K562 (cell line): ENCODE measurements at regions not wholly inside any gene's neighbourhood (a gene's known extent, or its start where the extent isn't known, plus 50 kb on each side); places are given as distances from the start of the nearest gene placed in this dataset.

Source experiments
- ATAC-seq: fragments of 200-7000 bp; cut with Tn5 transposase; 3 replicates; pipeline ENCODE4 v1.9.1; 2020; ENCODE audit warnings: moderate library complexity
- BruUV-seq: library from RNA; stranded (reverse); fragments of 400-500 nt; replicated peaks from 2 replicates; lab custom pipeline; 2021; lab: Mats Ljungman, UMichigan
- CTCF ChIA-PET: fragments of 300-600 bp; formaldehyde crosslinking; extraction: SDS; loops from one replicate; lab custom pipeline; 2021; ENCODE audit warnings: low intra/inter-chr PET ratio; lab: Yijun Ruan, JAX
- POLR2A ChIA-PET: fragments of 300-600, 350-650 bp; sonication (Branson Sonifier 250); formaldehyde crosslinking; extraction: SDS; loops from one replicate; lab custom pipeline; 2021; ENCODE audit warnings: antibody characterized with exemption, inconsistent platforms; lab: Yijun Ruan, JAX
- DNase-seq, 4 experiments: peaks; one replicate each; pipeline versions ENCODE4 v3.0.0 to v3.0.0-alpha.2; 2011 to 2018; ENCODE audit warnings: low spot score in 3 of 4, mixed read lengths in 3 of 4; ENCODE audit errors: extremely low read depth in 1 of 4
- FAIRE-seq: peaks from 2 replicates; lab custom pipeline; 2011; peaks lifted over from hg19 to GRCh38; lab: Jason Lieb, UNC
- H2AFZ ChIP-seq: 2 replicates; pipeline ENCODE4 v1.6.0; 2011; ENCODE audit warnings: low read depth, low read length, control low read depth, inconsistent platforms
- H3K27ac ChIP-seq: fragments of 200-600 bp; 3 replicates; pipeline ENCODE4 v1.8.0; 2011; ENCODE audit warnings: low read depth, mild to moderate bottlenecking, control low read depth, inconsistent platforms, low read length, moderate library complexity, mixed read lengths; ENCODE audit errors: extremely low read depth
- H3K27me3 ChIP-seq, 2 experiments: fragments of 300-600 bp in 1 of 2; 2 replicates in 1 of 2; 3 replicates in 1 of 2; pipeline versions ENCODE4 v1.6.0 to v1.8.0; 2011; ENCODE audit warnings: inconsistent platforms in 2 of 2, low read length in 2 of 2, mild to moderate bottlenecking in 1 of 2, mixed read lengths in 1 of 2, moderate library complexity in 1 of 2; ENCODE audit not compliant: control insufficient read depth in 2 of 2, insufficient read depth in 2 of 2
- H3K36me3 ChIP-seq: fragments of 300-600 bp; 3 replicates; pipeline ENCODE4 v1.8.0; 2011; ENCODE audit warnings: mild to moderate bottlenecking, low read length, inconsistent platforms; ENCODE audit not compliant: control insufficient read depth, insufficient read depth
- H3K4me1 ChIP-seq, 2 experiments: fragments of 200-600 bp in 1 of 2; replicated peaks in 1 of 2; 2 replicates in 1 of 2; 3 replicates in 1 of 2; pipeline versions ENCODE4 v1.5.1 to v1.8.0; 2011; ENCODE audit warnings: inconsistent platforms in 2 of 2, low read length in 2 of 2, mild to moderate bottlenecking in 1 of 2, mixed read lengths in 1 of 2, moderate library complexity in 1 of 2; ENCODE audit not compliant: control insufficient read depth in 2 of 2, insufficient read depth in 2 of 2
- H3K4me2 ChIP-seq: 2 replicates; pipeline ENCODE4 v1.6.1; 2011; ENCODE audit warnings: low read length, control low read depth, inconsistent platforms, mixed read lengths; ENCODE audit not compliant: insufficient read depth
- H3K4me3 ChIP-seq: fragments of 200-600 bp; sonication (generic), shearing (Covaris generic); 2 replicates; pipeline ENCODE4 v1.5.1; 2016; ENCODE audit warnings: control low read depth, inconsistent platforms
- H3K79me2 ChIP-seq: fragments of 200-600 bp; 3 replicates; pipeline ENCODE4 v1.8.0; 2011; ENCODE audit warnings: low read length, inconsistent platforms; ENCODE audit not compliant: control insufficient read depth, insufficient read depth
- H3K9ac ChIP-seq, 2 experiments: 2 replicates each; pipeline versions ENCODE4 v1.6.0 to v1.6.1; 2011; ENCODE audit warnings: low read depth in 2 of 2, low read length in 2 of 2, control low read depth in 1 of 2, inconsistent platforms in 1 of 2, mild to moderate bottlenecking in 1 of 2, mixed read lengths in 1 of 2; ENCODE audit not compliant: insufficient read depth in 1 of 2
- H3K9me1 ChIP-seq: one replicate; pipeline ENCODE4 v1.6.0; 2011; ENCODE audit warnings: inconsistent platforms, mild to moderate bottlenecking, low read length, moderate library complexity; ENCODE audit not compliant: control insufficient read depth, insufficient read depth
- H3K9me3 ChIP-seq: replicated peaks from 2 replicates; pipeline ENCODE4 v1.5.1; 2011; ENCODE audit warnings: low read depth, low read length, inconsistent platforms; ENCODE audit not compliant: control insufficient read depth, insufficient read depth
- H4K20me1 ChIP-seq: replicated peaks from 2 replicates; pipeline ENCODE4 v1.6.1; 2011; ENCODE audit warnings: low read length, inconsistent platforms, mixed read lengths; ENCODE audit not compliant: control insufficient read depth, insufficient read depth
- C11orf30 ChIP-seq: fragments of 450-650 bp; IDR thresholded peaks from 2 replicates; pipeline ENCODE4 v1.6.1; 2016; ENCODE audit warnings: low read depth, mild to moderate bottlenecking
- CREB3 ChIP-seq: fragments of 450-650 bp; conservative IDR thresholded peaks from 2 replicates; pipeline ENCODE4 v1.6.1; 2016; ENCODE audit warnings: missing genetic modification characterization, low read depth, mild to moderate bottlenecking, missing compliant biosample characterization, moderate library complexity
- ETV6 ChIP-seq, 3 experiments: fragments of 150-350 bp in 1 of 3; sonication (generic) in 1 of 3; formaldehyde crosslinking in 1 of 3; IDR thresholded peaks; 2 replicates each; pipeline versions ENCODE4 v1.6.1 to v1.8.0; 2014 to 2022; ENCODE audit warnings: borderline replicate concordance in 2 of 3, low read depth in 2 of 3, antibody characterized with exemption in 1 of 3, low read length in 1 of 3, mild to moderate bottlenecking in 1 of 3, missing genetic modification reagents in 1 of 3
- MAFF ChIP-seq: IDR thresholded peaks from 2 replicates; pipeline ENCODE4 v1.6.1; 2012; ENCODE audit warnings: low read length, improper control_type of control experiment
- MAFG ChIP-seq: fragments of 450-650 bp; conservative IDR thresholded peaks from 2 replicates; pipeline ENCODE4 v1.6.1; 2016; ENCODE audit warnings: missing genetic modification characterization, missing compliant biosample characterization
- NFE2 ChIP-seq: IDR thresholded peaks from 2 replicates; pipeline ENCODE4 v1.6.1; 2014; ENCODE audit warnings: antibody characterized with exemption, low read depth
- NFIC ChIP-seq: fragments of 450-650 bp; IDR thresholded peaks from 2 replicates; pipeline ENCODE4 v1.6.1; 2017; ENCODE audit warnings: mild to moderate bottlenecking, inconsistent platforms
- NONO ChIP-seq, 2 experiments: fragments of 200-400 bp in 1 of 2; fragments of 450-650 bp in 1 of 2; formaldehyde crosslinking in 1 of 2; IDR thresholded peaks; 2 replicates each; pipeline ENCODE4 v1.6.1; 2017; ENCODE audit warnings: low read depth in 2 of 2, mild to moderate bottlenecking in 2 of 2, moderate library complexity in 2 of 2, low read length in 1 of 2
- NR4A1 ChIP-seq, 2 experiments: fragments of 250-450 bp in 1 of 2; fragments of 450-650 bp in 1 of 2; sonication (Bioruptor Pico) in 1 of 2; IDR thresholded peaks; 2 replicates each; pipeline versions ENCODE4 v1.4.0 to v1.6.1; 2016 to 2020; ENCODE audit warnings: mild to moderate bottlenecking in 2 of 2, missing compliant biosample characterization in 1 of 2, missing genetic modification characterization in 1 of 2, moderate library complexity in 1 of 2
- NRF1 ChIP-seq, 2 experiments: fragments of 450-650 bp; IDR thresholded peaks in 1 of 2; conservative IDR thresholded peaks in 1 of 2; 2 replicates each; pipeline ENCODE4 v1.6.1; 2014; ENCODE audit warnings: mild to moderate bottlenecking in 2 of 2
- ZNF239 ChIP-seq: fragments of 250-450 bp; sonication (Bioruptor Pico); IDR thresholded peaks from 2 replicates; pipeline ENCODE4 v1.4.0; 2020; ENCODE audit warnings: mild to moderate bottlenecking
- ZNF316 ChIP-seq: fragments of 450-650 bp; IDR thresholded peaks from 2 replicates; pipeline ENCODE4 v1.6.1; 2016
- ZNF589 ChIP-seq: fragments of 200-800 bp; sonication (Bioruptor generic); IDR thresholded peaks from 2 replicates; pipeline ENCODE4 v1.6.1; 2016; ENCODE audit warnings: low read depth, missing genetic modification characterization, missing compliant biosample characterization
- WGBS: fragments of 100-300 bp; shearing (Covaris generic); methylation state at CpG from one replicate; pipeline ENCODE4 v1.1.6; 2016; ENCODE audit warnings: low coverage, mixed read lengths; ENCODE audit not compliant: insufficient coverage; ENCODE audit errors: missing lambda C conversion rate; 5-methylcytosine and 5-hydroxymethylcytosine counted together
- in situ Hi-C: fragments of 300-500 bp; cut with MboI; formaldehyde crosslinking; loops from 4 replicates; pipeline ENCODE4 v1.15.0; 2018; ENCODE audit warnings: inconsistent platforms, mixed read lengths
- intact Hi-C: fragments of 100-400 bp; cut with micrococcal nuclease; formaldehyde crosslinking; loops from 2 replicates; pipeline ENCODE4 v1.14.2; 2022

GRCh38 chr1:166488327-166488726 is 321.5 kb upstream of the FAM78B start:
- no TSS peak for BruUV-seq
- FAIRE-seq (no peak), DNase-seq (peak in 2 of 4 experiments; percentile 40 to 61), ATAC-seq (peak; percentile 22)
- in situ Hi-C loops (no loop called here), intact Hi-C loops (no loop called here)
- no peaks in the 10 kb centered on the region for H3K9me1 ChIP-seq
- POLR2A ChIA-PET = interaction anchor here (0.7 to 1.6 kb wide), 2 partner anchors 14 to 18 kb away, joined by 3 read pairs; no protein-coding TSS in a partner anchor
- H4K20me1 ChIP-seq = no peaks in the 10 kb centered on the region
- no peaks in the 10 kb centered on the region for H3K27me3 ChIP-seq
- 34% methylated on average over 2 of the region's 2 CpGs for WGBS
- H3K79me2 ChIP-seq = no peaks in the 10 kb centered on the region
- peak overlapping the region; percentile 81 for H3K4me2 ChIP-seq
- H3K9ac ChIP-seq = peak overlapping the region in 1 of 2 experiments; percentile 83; a peak in 2 of 4 replicates
- CTCF ChIA-PET = no interaction called here
- no peaks in the 10 kb centered on the region for H3K36me3 ChIP-seq
- no peak overlapping the region for H3K4me3 ChIP-seq
- peaks cover 8 to 51% of the 10 kb centered on the region in 2 experiments; a peak in 4 of 5 replicates for H3K4me1 ChIP-seq
- no peak for TF ChIP-seq ZNF239
- TF ChIP-seq ZNF589 = no peak
- peak; percentile 54 for TF ChIP-seq ZNF316
- no peak for TF ChIP-seq ETV6 (IDR thresholded peaks at IDR 0.05; ENCODE audit: borderline replicate concordance in 1 of 2, low read depth in 2 of 2, low read length in 1 of 2)
- TF ChIP-seq ETV6 (CRISPR knock-in tag; IDR thresholded peaks at IDR 0.05; ENCODE audit: borderline replicate concordance) = no peak
- no peak for TF ChIP-seq NRF1 (conservative IDR thresholded peaks at IDR 0.05 in 1 of 2, IDR thresholded peaks at IDR 0.05 in 1 of 2)
- no peak for TF ChIP-seq NONO (IDR thresholded peaks at IDR 0.05; ENCODE audit: low read depth in 2 of 2, low read length in 1 of 2)
- TF ChIP-seq NR4A1 (CRISPR knock-in tag; IDR thresholded peaks at IDR 0.05) = no peak
- no peak for TF ChIP-seq NR4A1 (tag; IDR thresholded peaks at IDR 0.05)
- TF ChIP-seq CREB3 (tag) = 0 out of 2 replicates have a peak, but pooled peaks have one; percentile 15
- peak; percentile 81 for TF ChIP-seq NFIC
- peak; percentile 60 for TF ChIP-seq NFE2
- 0 out of 2 replicates have a peak, but pooled peaks have one; percentile 5 for TF ChIP-seq MAFG (tag)
- TF ChIP-seq MAFF = peak; percentile 38
- peak; percentile 59 for TF ChIP-seq C11orf30
- H3K9me3 ChIP-seq = no peaks in the 10 kb centered on the region
- H3K27ac ChIP-seq = peak overlapping the region; percentile 92; the same call in 1 of the 3 replicates
- peak overlapping the region; percentile 84 for H2AFZ ChIP-seq
